ENCODE measurements at regions not wholly inside any gene's neighbourhood (a gene's known extent, or its start where the extent isn't known, plus 50 kb on each side); places are given as distances from the start of the nearest gene placed in this dataset.

DNA sequence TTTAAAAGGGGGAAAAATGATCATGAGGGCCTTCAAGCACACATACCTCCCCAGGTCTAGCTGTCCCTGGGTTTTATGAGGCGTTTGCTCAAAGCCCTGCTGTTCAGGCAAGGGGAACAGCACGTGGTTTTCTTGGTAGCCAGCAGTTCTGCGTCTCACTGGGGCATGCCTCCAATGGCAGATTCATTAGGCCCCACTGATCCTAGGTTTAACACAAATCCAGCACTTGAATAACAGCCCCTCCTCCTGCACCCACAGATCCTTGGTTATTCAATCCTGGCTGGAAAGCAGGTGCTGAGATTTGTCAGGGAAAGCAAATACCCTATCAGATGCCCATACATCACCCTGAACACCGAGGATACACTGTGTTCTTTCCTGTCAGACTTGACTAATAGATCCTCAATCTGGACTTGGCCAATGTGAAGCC is 106.4 kb downstream of the ZC3H11B start:
- no peak for TF ChIP-seq EZH2phosphoT487 (conservative IDR thresholded peaks at IDR 0.05; ENCODE audit: low read length)
- TF ChIP-seq, protein P1, sequence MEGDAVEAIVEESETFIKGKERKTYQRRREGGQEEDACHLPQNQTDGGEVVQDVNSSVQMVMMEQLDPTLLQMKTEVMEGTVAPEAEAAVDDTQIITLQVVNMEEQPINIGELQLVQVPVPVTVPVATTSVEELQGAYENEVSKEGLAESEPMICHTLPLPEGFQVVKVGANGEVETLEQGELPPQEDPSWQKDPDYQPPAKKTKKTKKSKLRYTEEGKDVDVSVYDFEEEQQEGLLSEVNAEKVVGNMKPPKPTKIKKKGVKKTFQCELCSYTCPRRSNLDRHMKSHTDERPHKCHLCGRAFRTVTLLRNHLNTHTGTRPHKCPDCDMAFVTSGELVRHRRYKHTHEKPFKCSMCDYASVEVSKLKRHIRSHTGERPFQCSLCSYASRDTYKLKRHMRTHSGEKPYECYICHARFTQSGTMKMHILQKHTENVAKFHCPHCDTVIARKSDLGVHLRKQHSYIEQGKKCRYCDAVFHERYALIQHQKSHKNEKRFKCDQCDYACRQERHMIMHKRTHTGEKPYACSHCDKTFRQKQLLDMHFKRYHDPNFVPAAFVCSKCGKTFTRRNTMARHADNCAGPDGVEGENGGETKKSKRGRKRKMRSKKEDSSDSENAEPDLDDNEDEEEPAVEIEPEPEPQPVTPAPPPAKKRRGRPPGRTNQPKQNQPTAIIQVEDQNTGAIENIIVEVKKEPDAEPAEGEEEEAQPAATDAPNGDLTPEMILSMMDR (IDR thresholded peaks at IDR 0.05; ENCODE audit: insufficient read depth, low read length, poor library complexity, severe bottlenecking): no peak
